ENCODE measurements at regions not wholly inside any gene's neighbourhood (a gene's known extent, or its start where the extent isn't known, plus 50 kb on each side); places are given as distances from the start of the nearest gene placed in this dataset.

GRCh38 chr22:49583341-49583740 lies 244.3 kb downstream of the BRD1 start:
- TF ChIP-seq ARNTL (CRISPR knock-in tag; IDR thresholded peaks at IDR 0.05; ENCODE audit: borderline replicate concordance, low read depth) (no peak), SNAI2 (CRISPR knock-in tag; IDR thresholded peaks at IDR 0.05) (no peak), ESRRG (CRISPR knock-in tag; IDR thresholded peaks at IDR 0.05) (no peak), ZNF8 (CRISPR knock-in tag; IDR thresholded peaks at IDR 0.05) (no peak), PATZ1 (CRISPR knock-in tag; IDR thresholded peaks at IDR 0.05; ENCODE audit: borderline replicate concordance) (no peak)

Data from SK-N-SH treated with all-trans-retinoic acid at 6 μM for 48 hours (cell line).